NB4 (cell line): ENCODE measurements at regions not wholly inside any gene's neighbourhood (a gene's known extent, or its start where the extent isn't known, plus 50 kb on each side); places are given as distances from the start of the nearest gene placed in this dataset.

ENCODE experiments used
- DNase-seq: peaks from one replicate; pipeline ENCODE4 v3.0.0; 2010; ENCODE audit warnings: low read depth
- H3K4me3 ChIP-seq: one replicate; pipeline ENCODE4 v1.5.1; 2011; ENCODE audit warnings: mild to moderate bottlenecking, low read depth, low read length, moderate library complexity
- CTCF ChIP-seq: IDR thresholded peaks from one replicate; pipeline ENCODE4 v1.5.1; 2012; ENCODE audit warnings: low read depth, low read length
- MYC ChIP-seq: IDR thresholded peaks from 2 replicates; pipeline ENCODE4 v1.6.1; 2011; ENCODE audit warnings: low read depth, low read length
- POLR2A ChIP-seq: IDR thresholded peaks from 2 replicates; pipeline ENCODE4 v1.6.1; 2011; ENCODE audit warnings: mild to moderate bottlenecking; ENCODE audit not compliant: insufficient read length; ENCODE audit errors: extremely low read depth
- TF ChIP-seq, protein P1 (sequence below): IDR thresholded peaks from 2 replicates; pipeline ENCODE4 v1.6.1; 2011; ENCODE audit warnings: low read depth, low read length

DNA sequence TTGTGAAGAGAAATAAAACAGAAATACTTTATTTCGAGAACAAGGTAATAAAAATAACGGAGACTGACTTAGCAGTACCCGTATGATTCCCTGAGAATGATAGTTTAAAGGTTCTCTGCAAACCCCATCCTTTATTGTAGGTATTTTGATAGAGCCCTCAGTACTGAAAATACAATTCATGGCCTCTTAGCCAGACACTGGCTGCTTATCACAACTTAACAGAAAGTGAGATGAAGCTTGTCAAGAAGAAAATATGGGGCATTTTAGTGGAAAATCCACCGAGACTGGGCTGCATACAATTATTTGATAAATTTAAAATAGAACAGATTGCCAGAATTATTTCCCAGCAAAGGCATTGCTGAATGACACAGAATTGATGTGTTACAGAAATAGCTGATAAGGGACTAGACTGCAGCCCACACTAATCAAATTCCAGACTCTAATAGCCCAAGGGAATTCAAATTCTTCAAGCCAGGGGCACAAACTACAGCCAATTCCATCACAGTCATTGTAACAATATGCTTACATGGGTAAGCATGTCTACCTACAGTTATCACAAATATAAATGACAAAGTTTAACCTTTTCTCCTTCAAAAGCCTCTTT lies 521.9 kb downstream of the PLOD2 start:
- TF ChIP-seq CTCF (no peak), POLR2A (no peak), MYC (no peak)
- TF ChIP-seq, protein P1, sequence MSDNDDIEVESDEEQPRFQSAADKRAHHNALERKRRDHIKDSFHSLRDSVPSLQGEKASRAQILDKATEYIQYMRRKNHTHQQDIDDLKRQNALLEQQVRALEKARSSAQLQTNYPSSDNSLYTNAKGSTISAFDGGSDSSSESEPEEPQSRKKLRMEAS = no peak
- no peak overlapping the region for H3K4me3 ChIP-seq
- DNase-seq = no peak

DNA sequence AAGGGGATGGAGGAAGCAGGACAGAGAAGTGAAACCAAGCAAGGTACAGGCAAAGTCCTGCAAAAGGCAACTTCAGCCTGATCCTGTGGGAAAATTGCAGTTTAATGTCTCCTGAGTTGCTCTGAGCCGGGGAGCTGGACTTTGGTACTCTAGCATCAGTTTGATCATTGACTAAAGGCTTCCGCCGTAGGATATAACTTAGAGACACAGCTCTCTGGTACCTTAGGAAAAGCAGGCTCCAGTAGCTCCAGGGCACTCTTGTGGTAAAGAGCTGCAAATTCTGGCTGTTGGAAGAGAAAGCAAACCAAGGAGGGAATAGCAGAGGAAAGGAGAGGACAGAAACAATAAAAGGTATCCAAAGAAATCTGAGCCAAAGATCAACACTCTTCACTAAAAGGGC lies 521.1 kb downstream of the PLOD2 start:
- TF ChIP-seq, protein P1 = no peak
- TF ChIP-seq CTCF = no peak
- no peak for TF ChIP-seq POLR2A
- no peak for TF ChIP-seq MYC
- H3K4me3 ChIP-seq = no peak overlapping the region
- no peak for DNase-seq

GRCh38 chr3:145648396-145648795 lies 512.6 kb downstream of the PLOD2 start:
- TF ChIP-seq, protein P1 = no peak
- no peak for TF ChIP-seq POLR2A
- no peak for TF ChIP-seq MYC
- no peak for TF ChIP-seq CTCF
- no peak overlapping the region for H3K4me3 ChIP-seq

GRCh38 chr3:145649368-145649887 lies 511.6 kb downstream of the PLOD2 start:
- no peak for TF ChIP-seq CTCF
- TF ChIP-seq, protein P1 = no peak
- TF ChIP-seq POLR2A = no peak
- TF ChIP-seq MYC = no peak
- no peak for DNase-seq
- no peak overlapping the region for H3K4me3 ChIP-seq

More at GRCh38 chr3:145648396-145648795, 512.6 kb downstream of the PLOD2 start:
- no peak for DNase-seq

DNA sequence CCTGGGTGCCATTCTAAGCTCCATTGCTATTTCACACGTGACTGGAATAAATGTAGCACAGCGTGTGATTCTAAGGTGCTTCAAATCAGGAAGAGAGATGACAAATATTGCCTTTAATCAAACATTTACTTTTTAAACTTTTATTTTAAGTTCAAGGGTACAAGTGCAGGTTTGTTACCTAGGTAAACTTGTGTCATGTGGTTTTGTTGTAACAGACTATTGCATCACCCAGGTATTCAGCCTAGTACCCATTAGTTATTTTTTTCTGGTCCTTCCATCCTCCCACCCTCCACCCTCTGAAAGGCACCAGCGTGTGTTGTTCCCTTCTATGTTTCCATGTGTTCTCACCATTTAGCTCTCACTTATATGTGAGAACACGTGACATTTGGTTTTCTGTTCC lies 510.8 kb downstream of the PLOD2 start:
- no peak for DNase-seq
- TF ChIP-seq POLR2A (no peak), MYC (no peak), CTCF (no peak)
- TF ChIP-seq, protein P1 = no peak
- no peak overlapping the region for H3K4me3 ChIP-seq
